Hematopoietic multipotent progenitor cell treated with erythropoietin and hydrocortisone succinate and interleukin-3 and kit ligand, for 6 days (in vitro differentiated cells): ENCODE measurements at regions not wholly inside any gene's neighbourhood (a gene's known extent, or its start where the extent isn't known, plus 50 kb on each side); places are given as distances from the start of the nearest gene placed in this dataset.
A peak's percentile ranks its signal among the peaks of the same experiment; 100 is the strongest.
"Not testable (repeated sequence)": the region's sequence is repeated elsewhere in the genome, so short reads cannot be mapped to it uniquely, and the experiment has no call there.

Experiments
- DNase-seq: peaks from one replicate; pipeline ENCODE4 v3.0.0-alpha.2; 2015

DNA sequence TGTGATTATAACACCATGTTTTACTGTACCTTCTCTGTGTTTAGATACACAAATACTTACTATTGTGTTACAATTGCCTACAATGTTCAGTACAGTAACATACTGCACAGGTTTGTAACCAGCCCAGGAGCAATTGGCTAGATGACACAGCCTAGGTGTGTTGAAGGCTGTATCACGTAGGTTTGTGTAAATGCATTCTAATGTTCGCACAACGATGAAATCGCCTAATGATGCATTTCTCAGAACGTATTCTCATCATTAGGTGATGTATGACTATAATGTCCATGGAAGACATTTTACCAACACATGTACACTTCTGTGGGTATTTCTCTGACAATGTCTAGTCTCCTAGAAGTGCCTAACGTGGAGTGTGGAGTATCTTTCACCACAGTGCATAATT lies 165.9 kb upstream of the KLF7 start:
- no peak for DNase-seq

DNA sequence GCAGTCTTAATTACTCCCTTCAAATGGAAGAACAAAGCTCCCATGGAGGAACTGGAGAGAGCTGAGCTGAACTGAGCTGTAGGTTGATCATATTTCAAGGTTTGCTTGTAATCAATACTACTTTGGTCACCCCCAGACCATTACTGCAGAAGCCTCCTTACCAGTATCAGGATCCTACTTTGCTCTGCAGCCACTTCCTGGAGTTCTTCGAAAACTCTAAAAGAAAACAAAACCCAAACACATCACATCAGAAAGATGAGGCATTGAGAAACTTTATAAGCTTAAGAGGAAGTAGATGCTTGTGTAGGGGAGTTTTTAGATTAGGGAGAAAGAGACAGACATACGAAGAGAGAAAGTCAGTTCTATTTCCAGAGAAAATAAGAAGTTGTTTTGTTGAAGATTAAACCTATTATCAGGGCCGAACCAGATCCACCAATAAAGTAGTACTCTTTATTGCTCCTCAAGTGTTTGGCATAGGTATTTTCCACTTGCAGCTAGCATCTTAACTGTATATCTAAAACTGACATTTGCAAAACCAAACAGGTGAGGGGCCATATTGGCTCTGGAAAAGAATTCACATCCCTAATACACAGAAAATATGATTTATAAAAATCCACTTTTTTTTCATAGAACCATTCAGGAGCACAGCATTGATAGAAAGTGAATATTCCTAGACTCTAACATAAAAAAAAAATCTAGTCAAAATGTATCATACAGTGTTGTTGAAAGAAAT lies 166.9 kb upstream of the KLF7 start:
- peak; percentile 49 for DNase-seq

DNA sequence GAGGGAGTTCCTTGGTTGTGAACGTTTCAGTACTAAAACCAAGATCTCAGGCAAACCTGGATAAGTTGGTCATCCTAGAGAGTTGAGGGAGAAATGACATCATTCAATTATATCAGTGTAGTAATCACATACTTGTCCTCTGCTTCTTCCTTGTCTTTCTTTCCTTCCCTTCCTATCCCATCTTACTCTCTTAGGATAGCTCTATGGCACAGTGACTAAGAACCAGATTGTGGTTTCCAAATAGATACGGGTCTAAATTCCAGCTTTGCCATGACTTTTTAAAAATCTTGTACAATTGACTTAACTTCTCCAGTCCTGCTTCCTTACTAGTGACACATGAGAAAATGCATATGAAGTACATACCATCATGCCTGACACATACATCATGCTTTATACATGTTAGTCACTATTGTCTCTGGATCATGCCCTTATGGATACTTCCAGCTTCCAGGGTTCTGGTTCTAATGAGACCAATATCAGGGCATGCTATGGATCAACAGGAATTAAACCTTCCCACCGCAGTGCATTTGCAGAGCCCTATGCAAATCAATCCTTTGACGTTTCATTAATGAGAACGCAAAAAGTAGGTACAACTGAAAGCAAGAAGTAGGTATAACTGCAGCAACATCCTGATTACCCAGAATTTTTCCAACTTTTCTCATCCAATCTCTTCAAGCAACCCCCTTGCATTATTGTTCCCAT lies 168.0 kb upstream of the KLF7 start:
- no peak for DNase-seq

DNA sequence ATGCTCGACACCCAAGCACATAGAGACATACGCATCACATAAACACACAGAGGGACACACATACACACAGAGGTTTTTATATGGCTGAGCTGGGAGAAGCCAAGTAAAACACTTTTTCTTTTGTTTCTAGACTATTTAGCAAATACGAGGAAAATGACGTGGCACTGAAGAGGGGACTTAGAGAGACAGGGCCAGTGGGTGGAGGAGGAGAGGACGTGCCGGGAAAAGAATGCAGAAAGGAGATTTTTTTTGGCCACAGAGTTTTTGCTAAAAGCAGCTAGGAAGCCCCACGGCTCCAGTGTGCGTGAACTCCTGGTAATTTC lies 168.5 kb upstream of the KLF7 start:
- no peak for DNase-seq

DNA sequence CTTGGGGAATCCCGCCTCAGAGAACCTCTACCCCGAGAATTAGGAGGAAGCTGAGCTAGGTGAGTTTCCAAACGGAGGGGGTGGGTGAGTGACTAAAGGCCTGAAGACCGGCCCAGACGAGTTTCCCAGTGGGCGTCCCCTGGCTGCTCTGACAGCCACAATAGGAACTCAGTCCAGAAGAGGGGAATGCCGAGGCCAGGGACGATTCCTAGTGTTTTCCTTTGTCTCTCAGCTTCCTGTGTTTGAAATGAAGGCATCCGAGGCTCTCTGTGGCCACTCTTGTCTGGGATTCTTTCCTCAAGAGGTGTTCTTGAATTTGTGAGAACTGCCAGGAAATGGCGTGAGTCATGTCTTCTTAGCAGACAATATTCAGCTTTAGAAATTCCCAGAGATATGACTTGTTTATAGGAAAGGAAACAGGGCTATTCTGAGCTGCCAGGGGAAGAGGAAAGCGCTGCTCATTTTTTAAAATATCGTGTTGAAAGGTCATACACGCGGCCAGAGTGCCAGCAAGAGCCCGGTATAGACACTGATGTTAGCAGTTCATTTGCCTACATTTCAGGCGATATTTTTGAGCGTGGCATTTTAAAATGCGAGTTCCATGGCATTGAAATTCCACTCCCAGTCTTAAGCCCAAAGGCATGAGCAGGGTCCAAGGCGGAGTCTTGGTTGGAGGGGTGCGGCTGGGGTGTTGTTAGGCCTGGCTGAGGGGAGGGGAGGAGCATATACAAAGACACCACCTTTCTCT lies 169.1 kb upstream of the KLF7 start:
- no peak for DNase-seq

DNA sequence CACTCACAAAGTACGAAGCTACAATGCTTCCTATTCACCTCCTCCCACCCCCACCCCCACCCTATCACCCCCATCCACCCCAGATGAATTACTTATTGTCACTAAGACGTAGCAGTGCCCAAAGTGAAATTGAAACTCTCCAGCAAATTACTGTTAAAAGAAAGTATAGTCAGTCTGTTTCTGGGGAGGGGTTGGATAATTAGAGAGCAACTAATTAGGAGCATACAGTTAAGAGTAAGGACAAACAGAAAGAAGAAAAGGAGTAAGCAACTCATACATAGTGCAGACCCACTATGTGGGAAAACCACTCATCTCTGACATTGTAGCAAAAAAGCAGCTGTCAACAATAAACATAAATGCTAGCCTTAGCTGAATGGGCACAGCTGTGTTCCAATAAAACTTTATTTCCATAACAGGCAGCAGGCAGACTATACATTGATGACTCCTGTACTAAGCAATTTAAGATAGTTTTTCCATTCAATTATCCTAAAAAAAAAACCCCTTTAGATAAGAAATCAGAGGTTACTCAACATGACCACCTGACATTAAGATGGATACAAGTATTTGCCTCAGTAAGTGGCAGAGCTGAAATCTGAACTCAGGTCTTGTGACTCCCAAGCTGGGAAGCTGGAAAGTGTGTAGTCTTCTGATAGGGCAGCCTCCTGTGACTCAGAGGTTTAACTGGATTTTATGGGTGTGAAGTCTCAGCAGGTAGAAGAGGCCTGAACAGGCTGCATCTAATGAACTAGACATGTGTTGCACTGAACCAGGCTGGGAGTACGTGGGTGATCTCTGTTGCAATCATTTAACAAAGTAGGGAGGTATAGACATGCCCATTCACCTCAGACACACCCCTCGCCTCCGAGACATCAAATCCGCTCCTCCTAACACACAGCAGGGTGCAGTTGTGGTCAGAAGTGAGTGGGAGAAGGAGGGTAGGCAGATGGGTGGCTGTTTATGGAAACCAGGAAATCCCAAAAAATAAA lies 171.8 kb upstream of the KLF7 start:
- peak; percentile 32 for DNase-seq

DNA sequence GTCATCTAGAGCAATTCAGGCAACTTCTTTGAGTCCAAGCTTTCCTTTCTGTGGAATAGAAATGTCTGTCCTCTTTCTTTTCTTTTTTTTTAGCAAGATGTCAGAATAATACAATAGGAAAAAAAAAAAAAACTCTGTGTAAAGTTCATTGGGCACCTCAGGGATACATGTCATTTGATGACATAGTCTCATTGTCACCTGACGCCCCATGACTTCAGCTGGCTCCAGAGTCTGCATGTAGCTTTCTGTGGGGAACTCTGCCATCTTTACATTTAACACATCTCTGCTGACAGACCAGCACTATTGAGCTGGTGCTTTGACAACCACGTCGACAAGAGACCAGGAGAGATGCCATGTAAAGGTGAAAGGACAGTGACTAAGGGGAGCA lies 172.5 kb upstream of the KLF7 start:
- DNase-seq, result no peak

DNA sequence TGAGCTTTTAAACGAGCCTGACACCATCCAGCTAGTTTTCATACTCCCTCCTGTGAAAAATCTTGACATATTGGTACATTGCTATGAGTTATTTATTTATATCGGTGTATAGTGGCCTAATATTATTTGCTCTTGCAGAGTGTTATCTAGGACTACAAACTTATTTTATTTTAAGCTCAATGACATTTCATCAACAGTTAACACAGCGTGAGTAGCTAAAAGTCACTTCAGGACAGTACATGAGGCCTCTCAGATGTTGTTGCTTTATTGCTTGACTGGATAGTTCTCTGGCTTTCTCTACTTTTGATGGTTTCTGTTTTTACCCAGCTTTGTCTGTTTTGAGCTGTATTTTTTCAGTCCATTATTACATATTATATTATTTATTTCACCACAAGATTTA lies 172.9 kb upstream of the KLF7 start:
- no peak for DNase-seq

DNA sequence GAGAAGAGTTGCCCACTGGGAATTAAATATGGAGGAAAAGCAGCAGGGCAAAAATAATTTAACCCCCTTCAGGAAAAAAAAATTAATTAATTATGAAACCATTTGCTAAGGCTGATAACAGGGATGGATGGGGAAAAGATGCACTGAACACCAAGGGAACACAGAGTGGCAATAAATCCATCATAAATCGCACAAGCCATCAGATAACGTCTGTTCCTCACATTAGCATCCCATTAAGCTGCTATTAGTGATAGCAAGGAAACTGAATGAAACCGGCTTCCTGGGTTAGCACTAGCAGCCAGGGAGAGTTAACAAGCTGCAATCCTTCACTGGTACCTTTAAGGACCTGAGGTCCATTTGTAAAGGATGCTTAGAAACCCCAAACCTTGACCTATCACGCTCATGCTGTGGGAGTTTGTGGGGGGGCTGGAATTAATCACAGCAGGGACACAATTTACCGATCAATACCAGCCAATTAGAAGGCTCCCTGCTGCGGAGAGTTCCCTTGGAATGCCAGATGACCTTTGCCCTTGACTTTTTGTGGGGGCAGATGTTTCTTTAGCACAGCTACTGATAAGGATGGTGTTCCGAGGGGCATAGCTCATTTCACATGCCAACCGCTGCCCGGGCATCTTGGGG lies 175.5 kb upstream of the KLF7 start:
- DNase-seq, result no peak

DNA sequence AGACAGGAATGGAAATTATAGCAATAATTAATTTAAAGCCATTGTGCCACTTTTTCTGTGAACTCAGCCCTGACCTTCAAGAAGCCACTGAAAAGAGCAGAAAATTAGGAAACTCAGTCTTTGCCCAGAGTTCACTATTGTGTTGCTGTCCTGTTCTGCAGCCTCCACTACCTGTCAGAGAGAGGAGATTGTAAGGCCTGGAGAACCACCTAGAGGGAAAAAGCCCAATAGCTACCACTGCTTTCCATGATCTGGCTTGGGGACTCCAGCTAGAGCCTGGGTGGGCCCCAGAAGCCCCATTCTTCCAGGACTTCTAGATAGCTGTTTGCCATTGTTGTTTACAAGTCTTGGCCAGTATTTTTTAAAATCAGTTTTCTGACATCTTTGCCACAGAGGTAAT lies 176.1 kb upstream of the KLF7 start:
- DNase-seq, result no peak

DNA sequence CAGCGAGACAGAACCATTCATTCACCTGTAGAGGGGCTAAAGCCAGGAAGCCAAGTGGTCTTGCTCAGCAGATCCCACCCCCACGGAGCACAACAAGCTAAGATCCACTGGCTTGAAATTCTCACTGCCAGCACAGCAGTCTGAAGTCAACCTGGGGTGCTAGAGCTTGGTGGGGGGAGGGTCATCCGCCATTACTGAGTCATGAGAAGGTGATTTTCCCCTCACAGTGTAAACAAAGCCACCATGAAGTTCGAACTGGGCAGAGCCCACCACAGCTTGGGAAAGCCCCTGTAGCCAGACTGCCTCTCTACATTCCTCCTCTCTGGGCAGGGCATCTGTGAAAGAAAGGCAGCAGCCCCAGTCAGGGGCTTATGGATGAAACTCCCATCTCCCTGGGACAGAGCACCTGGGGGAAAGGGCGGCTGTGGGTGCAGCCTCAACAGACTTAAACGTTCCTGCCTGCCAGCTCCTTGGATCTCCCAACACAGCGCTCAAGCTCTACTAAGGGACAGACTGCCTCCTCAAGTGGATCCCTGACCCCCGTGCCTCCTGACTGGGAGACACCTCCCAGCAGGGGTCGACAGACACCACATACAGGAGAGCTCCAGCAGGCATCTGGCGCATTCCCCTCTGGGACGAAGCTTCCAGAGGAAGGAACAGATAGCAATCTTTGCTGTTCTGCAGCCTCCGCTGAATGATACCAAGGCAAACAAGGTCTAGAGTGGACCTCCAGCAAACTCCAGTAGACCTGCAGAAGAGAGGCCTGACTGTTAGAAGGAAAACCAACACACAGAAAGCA lies 179.0 kb upstream of the KLF7 start:
- DNase-seq, result not testable (repeated sequence)

DNA sequence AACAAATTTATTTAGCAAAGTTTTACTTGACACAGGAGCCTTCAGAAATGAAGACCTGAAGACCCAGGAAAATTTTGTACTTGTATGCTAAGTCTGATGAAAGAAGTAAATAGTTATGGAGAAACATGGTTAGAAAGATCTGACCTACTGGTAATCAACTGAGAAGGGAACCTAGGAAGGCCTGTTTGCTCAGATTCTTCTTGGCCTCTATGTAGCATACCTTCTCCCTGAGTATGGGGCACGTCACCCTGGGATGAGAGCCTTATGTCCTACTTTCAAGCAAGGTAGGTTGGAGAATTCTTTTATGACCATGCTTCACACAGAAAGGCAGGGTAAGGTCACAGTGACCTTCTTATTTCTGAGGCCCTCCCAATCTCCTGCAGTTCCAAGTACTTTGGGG lies 178.6 kb upstream of the CREB1 start:
- no peak for DNase-seq

DNA sequence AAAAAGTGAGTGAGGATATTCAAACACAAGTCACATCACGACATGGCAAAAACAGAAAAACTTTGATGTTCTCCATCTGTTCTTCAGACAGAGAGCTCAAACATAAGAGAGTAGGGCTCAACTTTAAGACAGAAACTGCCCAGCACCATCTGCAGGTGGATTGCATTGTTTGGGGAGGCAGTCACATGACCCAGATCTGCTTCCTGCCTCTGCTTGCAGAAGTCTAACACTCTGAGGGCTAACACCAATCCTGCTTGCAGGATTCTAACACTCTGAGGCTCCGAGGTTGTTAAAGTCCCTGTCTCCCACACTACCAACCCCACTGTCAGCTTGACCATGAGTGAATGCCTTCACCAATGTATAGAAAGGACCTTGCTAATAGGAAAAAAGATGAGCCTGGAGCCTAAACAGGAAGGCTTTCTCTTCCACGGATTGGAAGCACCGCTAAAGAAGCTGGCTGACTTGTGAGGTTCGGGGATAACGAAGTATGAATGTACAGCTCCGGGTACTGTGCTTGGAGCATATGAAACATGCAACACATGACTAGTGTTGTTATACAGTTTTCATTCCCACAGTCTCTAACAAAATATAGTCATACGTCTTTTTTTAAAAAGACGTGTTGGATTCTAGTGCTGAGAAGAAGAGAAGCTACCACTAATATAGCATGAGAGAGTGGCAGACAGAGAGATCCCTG lies 176.6 kb upstream of the CREB1 start:
- peak; percentile 45 for DNase-seq

DNA sequence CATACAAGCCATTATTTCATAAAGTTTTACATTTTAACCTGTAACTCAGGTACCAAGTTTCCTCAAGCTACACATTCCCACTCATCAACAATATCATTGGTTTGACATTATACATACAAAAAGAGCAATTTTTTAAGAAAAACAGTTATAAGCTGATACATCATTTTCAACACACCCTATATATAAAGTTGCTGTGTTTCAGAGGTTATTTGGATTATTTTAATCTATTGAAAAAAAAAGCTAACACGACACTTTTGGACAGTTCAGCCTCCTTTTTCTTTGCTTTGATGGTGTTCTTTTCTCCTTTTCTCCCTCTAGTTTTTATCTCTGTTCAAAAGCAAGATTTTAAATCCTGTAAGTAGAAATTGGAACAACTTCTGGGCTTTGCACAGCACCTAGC lies 175.9 kb upstream of the CREB1 start:
- no peak for DNase-seq

DNA sequence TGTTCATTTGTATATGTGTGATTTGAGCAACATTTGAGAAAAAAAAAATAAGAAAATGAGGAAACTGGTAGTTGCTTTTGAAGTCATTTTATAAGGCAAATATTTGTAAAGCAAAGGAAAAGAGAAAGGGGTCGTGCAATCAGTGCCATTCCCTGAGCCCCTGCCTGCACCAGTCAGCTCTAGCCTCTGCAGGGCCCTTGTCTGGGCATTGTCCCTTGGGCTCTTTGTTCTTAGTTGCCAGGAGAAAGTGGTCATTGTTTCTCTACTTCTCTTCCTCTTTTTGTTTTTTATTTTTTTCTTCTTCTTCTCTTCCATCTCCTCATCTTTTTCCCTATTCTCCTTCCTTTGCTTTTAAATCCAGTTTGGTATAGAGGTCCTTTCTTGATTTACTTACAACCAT lies 175.3 kb upstream of the CREB1 start:
- no peak for DNase-seq

DNA sequence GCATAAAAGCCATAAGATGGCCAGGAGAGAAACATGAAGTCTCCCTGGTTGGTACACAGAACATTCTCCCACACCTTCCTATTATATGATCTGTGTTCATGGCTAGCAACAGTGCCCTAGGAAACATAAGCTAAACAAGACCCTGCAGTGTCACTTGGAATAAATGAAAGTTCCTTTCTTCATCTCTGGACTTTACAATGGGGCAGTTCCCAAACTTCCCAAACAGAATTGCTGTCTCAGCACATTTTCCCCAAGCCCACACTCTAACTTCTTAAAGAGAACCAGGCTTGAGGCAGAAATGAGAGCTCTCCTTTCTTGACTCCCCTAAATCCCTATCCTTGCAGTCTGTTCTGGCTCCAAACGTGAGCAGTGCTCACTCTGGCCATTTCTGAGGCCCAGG lies 173.2 kb upstream of the CREB1 start:
- DNase-seq, result no peak

DNA sequence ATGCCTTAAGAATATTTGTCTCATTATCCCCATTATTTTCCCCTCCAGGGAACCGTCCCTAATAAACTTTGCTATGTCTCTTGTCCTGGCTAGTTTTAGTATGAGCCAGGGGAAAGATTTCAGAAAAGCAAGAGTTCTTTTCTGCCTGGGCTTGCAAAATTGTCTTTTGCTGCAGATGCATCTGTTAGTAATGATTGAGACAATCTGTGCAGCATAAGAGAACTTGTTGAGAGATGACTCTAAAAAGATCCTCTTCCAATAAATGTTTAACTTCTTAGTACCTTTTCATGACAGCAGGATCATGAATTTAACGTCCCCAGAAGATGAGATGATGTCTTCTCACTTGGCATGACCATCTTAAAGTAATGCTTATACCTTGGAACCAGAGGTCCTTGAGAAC lies 172.5 kb upstream of the CREB1 start:
- DNase-seq, result no peak

DNA sequence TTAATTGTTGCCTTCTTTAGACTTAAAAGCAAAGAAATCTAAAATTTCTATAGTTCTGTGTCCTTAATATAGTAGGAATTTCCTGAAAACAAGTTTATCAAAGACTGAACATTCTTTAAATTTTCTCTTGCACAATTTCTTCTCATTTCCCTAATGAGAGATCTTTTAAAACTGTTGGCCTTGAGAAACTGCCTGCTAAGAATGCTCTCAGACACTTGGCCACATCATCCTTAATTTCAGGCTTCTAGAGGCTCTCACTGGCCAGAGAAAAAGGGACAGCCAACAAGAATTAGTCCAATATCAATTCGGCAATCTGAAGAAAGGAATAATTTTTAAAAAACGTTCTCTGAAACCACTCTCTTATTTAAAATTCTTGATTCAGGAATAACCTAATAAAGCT lies 167.0 kb upstream of the CREB1 start:
- no peak for DNase-seq

DNA sequence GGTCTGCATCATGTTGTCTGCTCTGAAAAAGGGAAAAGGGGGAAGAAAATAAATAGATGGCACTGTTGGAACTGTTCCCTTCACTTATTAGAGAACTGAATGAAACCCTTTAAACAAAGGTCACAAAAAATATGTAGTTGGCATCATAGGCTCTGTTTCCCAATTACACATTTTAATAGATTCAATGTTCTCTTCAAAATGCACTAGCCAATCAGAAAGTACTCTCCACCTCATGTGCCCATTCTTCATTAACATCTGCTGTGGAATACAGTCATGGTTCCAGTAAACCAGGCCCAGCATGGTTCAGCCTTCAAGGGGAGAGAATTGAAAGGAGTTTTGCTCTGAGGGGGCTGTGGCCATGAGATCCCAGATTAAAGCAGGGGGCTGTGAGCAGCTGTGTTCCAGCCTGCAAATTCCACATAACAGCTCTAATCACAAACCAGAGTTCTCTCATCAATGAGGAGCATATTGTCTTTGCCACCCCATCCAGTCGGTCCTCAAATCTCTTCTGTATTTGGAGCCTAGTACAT lies 165.9 kb upstream of the CREB1 start:
- DNase-seq, result no peak

DNA sequence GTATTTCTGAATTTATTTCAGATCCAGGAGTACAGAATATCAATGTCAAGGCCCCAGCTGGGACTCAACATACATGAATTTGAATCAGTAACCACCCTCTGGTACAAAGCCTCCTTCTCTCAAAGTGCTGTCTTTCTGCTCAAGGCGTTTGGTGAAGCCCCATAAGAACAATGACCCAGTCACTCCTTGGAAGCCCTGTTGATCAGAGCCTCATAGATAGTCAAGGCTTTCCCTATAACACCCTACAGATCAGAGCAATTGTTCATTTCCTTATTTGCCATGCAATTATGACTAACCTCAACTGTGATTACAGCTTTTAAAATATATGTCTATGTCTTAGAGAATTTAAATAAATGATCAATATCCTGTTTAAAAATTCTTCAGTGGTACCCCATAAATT lies 159.1 kb upstream of the CREB1 start:
- no peak for DNase-seq

DNA sequence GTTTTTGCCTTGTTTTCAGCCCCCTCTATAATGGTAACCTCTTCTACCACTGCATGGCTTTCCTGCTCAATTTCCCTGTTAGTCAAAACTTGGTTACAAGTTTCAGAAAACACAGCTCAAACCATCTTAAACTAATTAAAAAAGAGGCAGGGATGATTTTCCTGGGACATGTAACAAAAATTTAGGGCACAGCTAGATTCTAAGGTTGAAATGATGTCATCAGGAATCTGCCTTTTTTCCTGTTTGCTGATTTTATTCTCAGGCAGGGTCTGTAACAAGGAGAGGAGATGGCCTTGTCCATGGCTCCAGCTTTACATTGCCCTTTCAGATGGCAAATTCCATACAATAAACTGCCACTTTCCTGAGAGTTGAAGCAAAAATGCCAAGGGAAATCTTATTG lies 157.9 kb upstream of the CREB1 start:
- DNase-seq, result no peak
